Stomach (tissue), 8 donors: ENCODE measurements at regions not wholly inside any gene's neighbourhood (a gene's known extent, or its start where the extent isn't known, plus 50 kb on each side); places are given as distances from the start of the nearest gene placed in this dataset.

Experiments
- DNase-seq, 2 donors: peaks; one replicate each; pipeline versions ENCODE4 v3.0.0 to v3.0.0-alpha.2; 2013 to 2019
- H3K27ac ChIP-seq, 5 donors: fragments of 200-600 bp in 4 of 5; sonication (generic) in 4 of 5; one replicate each; pipeline ENCODE4 v1.5.1; 2013 to 2019; ENCODE audit warnings: mild to moderate bottlenecking in 1 of 5, moderate library complexity in 1 of 5
- H3K27me3 ChIP-seq, 3 donors: fragments of 200-600 bp; sonication (generic); one replicate each; pipeline ENCODE4 v1.5.1; 2017 to 2019; ENCODE audit warnings: mixed run types in 1 of 3
- H3K36me3 ChIP-seq, 4 donors: fragments of 200-600 bp; sonication (generic); 1 replicate in 3 of 4; 2 replicates in 1 of 4; pipeline ENCODE4 v1.5.1; 2016 to 2019
- H3K4me1 ChIP-seq, 4 donors: fragments of 200-600 bp; sonication (generic); one replicate each; pipeline ENCODE4 v1.5.1; 2016 to 2019
- H3K4me3 ChIP-seq, 4 donors: fragments of 200-600 bp; sonication (generic) in 3 of 4; one replicate each; pipeline ENCODE4 v1.5.1; 2016 to 2019; ENCODE audit warnings: mild to moderate bottlenecking in 1 of 4
- H3K9me3 ChIP-seq, 4 donors: fragments of 200-600 bp; sonication (generic); one replicate each; pipeline ENCODE4 v1.5.1; 2016 to 2019
- CTCF ChIP-seq, 7 experiments: fragments of 450-650 bp in 4 of 7; fragments of 200-600 bp in 3 of 7; sonication (generic) in 3 of 7; IDR thresholded peaks; one replicate each; pipeline ENCODE4 v1.5.1; 2016 to 2019; ENCODE audit warnings: antibody characterized with exemption in 7 of 7, control low read depth in 2 of 7, mild to moderate bottlenecking in 1 of 7
- EP300 ChIP-seq: sonication (generic); formaldehyde crosslinking; IDR thresholded peaks from one replicate; pipeline ENCODE4 v1.6.1; 2017; ENCODE audit warnings: antibody characterized with exemption
- POLR2A ChIP-seq, 4 donors: fragments of 450-650 bp; IDR thresholded peaks; one replicate each; pipeline ENCODE4 v1.6.1; 2016; ENCODE audit warnings: antibody characterized with exemption in 4 of 4, control low read depth in 2 of 4, mild to moderate bottlenecking in 1 of 4, moderate library complexity in 1 of 4
- POLR2AphosphoS5 ChIP-seq, 3 donors: sonication (generic); formaldehyde crosslinking; IDR thresholded peaks; one replicate each; pipeline ENCODE4 v1.6.1; 2016; ENCODE audit warnings: antibody characterized with exemption in 3 of 3
- WGBS, 5 donors: extraction: QIAGEN DNeasy Blood & Tissue Kit in 3 of 5; methylation state at CpG; one replicate each; pipeline versions ENCODE4 v1.1.5 to v1.1.7; 2013 to 2018; 5-methylcytosine and 5-hydroxymethylcytosine counted together
- intact Hi-C: fragments of 100-400 bp; cut with DNase I; formaldehyde crosslinking; loops from one replicate; pipeline ENCODE4 v1.15.1; 2023; ENCODE audit warnings: low total_unique reads
- donor health status: healthy with polysubstance abuse.
- donor health status: Bipolar disorder and iron deficiency.
- donor health status: healthy.

- DNase-seq = peak in 1 of 2 donors; percentile 49
- Histone ChIP-seq H3K36me3 (no peaks in the 10 kb centered on the region), H3K27me3 (no peaks in the 10 kb centered on the region), H3K9me3 (no peaks in the 10 kb centered on the region), H3K27ac (peak overlapping the region in 2 of 5 donors; percentile 27 to 53), H3K4me1 (peaks cover 4 to 43% (median 21%) of the 10 kb centered on the region in 4 donors), H3K4me3 (no peak overlapping the region)
- intact Hi-C loops = no loop called here
- 65 to 92% (median 86%) methylated on average over 10 of the region's 10 CpGs for WGBS, 5 donors
- TF ChIP-seq POLR2AphosphoS5 (IDR thresholded peaks at IDR 0.05) (no peak), POLR2A (IDR thresholded peaks at IDR 0.05) (no peak), EP300 (no peak), CTCF (IDR thresholded peaks at IDR 0.05) (no peak)
Observed at GRCh38 chr10:110408203-110408871, 89.4 kb upstream of the DUSP5 start.

- Histone ChIP-seq H3K4me1 (peaks cover 4 to 47% (median 24%) of the 10 kb centered on the region in 4 donors), H3K36me3 (no peaks in the 10 kb centered on the region), H3K27ac (peak overlapping the region in 2 of 5 donors; percentile 53 to 75), H3K27me3 (no peaks in the 10 kb centered on the region), H3K9me3 (no peaks in the 10 kb centered on the region), H3K4me3 (no peak overlapping the region)
- intact Hi-C loops = no loop called here
- WGBS, 5 donors = 94 to 97% (median 95%) methylated on average over 7 to 8 of the region's 8 CpGs
- TF ChIP-seq POLR2A (IDR thresholded peaks at IDR 0.05) (no peak), CTCF (IDR thresholded peaks at IDR 0.05) (no peak), EP300 (no peak)
- DNase-seq = no peak
Observed at GRCh38 chr10:110408943-110409342, 88.8 kb upstream of the DUSP5 start.

GRCh38 chr10:110409488-110409887, 88.2 kb upstream of the DUSP5 start:
- Histone ChIP-seq H3K27ac (peak overlapping the region in 4 of 5 donors; percentile 27 to 75 (median 51)), H3K9me3 (no peaks in the 10 kb centered on the region), H3K27me3 (no peaks in the 10 kb centered on the region), H3K36me3 (no peaks in the 10 kb centered on the region), H3K4me1 (peaks cover 4 to 53% (median 24%) of the 10 kb centered on the region in 4 donors), H3K4me3 (no peak overlapping the region)
- intact Hi-C loops = no loop called here
- no peak for DNase-seq
- 78 to 95% (median 84%) methylated on average over 4 of the region's 4 CpGs for WGBS, 5 donors
- TF ChIP-seq POLR2A (IDR thresholded peaks at IDR 0.05) = no peak

DNA sequence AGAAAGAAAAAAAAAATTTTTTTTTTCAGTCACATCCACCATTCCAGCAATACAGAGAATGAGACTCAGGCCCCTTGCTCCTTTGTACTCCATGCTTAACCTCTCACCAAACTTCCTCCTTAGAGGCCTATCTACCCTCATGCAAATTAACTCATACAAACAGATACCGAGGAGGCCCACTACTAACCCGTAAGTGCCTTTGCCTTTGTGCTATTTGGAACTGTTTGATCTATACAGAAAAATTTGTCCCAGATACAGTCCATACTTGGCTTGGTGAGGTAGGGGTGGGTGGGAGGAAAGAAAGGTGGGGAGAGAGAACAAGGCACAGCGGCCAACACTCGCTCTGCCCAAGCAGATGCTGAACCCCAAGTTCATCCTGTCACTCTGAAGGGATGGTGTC, 87.8 kb upstream of the DUSP5 start:
- peak overlapping the region in 4 of 5 donors; percentile 60 to 75 (median 64) for H3K27ac ChIP-seq
- 59 to 68% (median 65%) methylated on average over 4 of the region's 4 CpGs for WGBS, 5 donors

More for the DNA sequence above, 87.8 kb upstream of the DUSP5 start:
- no peak for TF ChIP-seq EP300
- no peak for TF ChIP-seq CTCF (IDR thresholded peaks at IDR 0.05)
- no peak for TF ChIP-seq POLR2A (IDR thresholded peaks at IDR 0.05)
- no peak for TF ChIP-seq POLR2AphosphoS5 (IDR thresholded peaks at IDR 0.05)
- H3K4me3 ChIP-seq = no peak overlapping the region
- peaks cover 4 to 57% (median 24%) of the 10 kb centered on the region in 4 donors for H3K4me1 ChIP-seq
- no peaks in the 10 kb centered on the region for H3K9me3 ChIP-seq
- no peaks in the 10 kb centered on the region for H3K27me3 ChIP-seq
- no peaks in the 10 kb centered on the region for H3K36me3 ChIP-seq
- peak in 1 of 2 donors; percentile 61 for DNase-seq
- intact Hi-C loops = no loop called here
